PC-9 (cell line): ENCODE measurements at regions not wholly inside any gene's neighbourhood (a gene's known extent, or its start where the extent isn't known, plus 50 kb on each side); places are given as distances from the start of the nearest gene placed in this dataset.
A peak's percentile ranks its signal among the peaks of the same experiment; 100 is the strongest.

ENCODE experiments used
- BruUV-seq: library from RNA; stranded (reverse); fragments of 400-500 nt; replicated peaks from 2 replicates; lab custom pipeline; 2021; lab: Mats Ljungman, UMichigan
- CTCF ChIA-PET: fragments of 300-600 bp; sonication (Branson Sonifier 250); formaldehyde crosslinking; loops from one replicate; lab custom pipeline; 2022; ENCODE audit warnings: antibody characterized with exemption; lab: Charles Lee
- POLR2A ChIA-PET: fragments of 300-600 bp; sonication (Branson Sonifier 250); formaldehyde crosslinking; loops from one replicate; lab custom pipeline; 2022; ENCODE audit warnings: antibody characterized with exemption; ENCODE audit not compliant: unreplicated experiment; lab: Charles Lee
- DNase-seq, 2 experiments: peaks; one replicate each; pipeline versions ENCODE4 v3.0.0 to v3.0.0-alpha.2; 2015 to 2022; ENCODE audit warnings: mixed read lengths in 1 of 2
- H2AFZ ChIP-seq: fragments of 200-600 bp; sonication (generic); 2 replicates; pipeline ENCODE4 v1.8.1; 2017; ENCODE audit warnings: antibody characterized with exemption
- H3F3A ChIP-seq: fragments of 200-600 bp; sonication (generic); 2 replicates; pipeline ENCODE4 v1.8.1; 2017; ENCODE audit warnings: antibody characterized with exemption, mild to moderate bottlenecking, low read depth; ENCODE audit not compliant: insufficient read depth
- H3K27ac ChIP-seq: fragments of 200-600 bp; sonication (generic); 2 replicates; pipeline ENCODE4 v1.6.1; 2016; ENCODE audit warnings: mixed run types
- H3K27me3 ChIP-seq: fragments of 200-600 bp; sonication (generic); 2 replicates; pipeline ENCODE4 v1.6.1; 2016; ENCODE audit warnings: low read depth, mixed run types; ENCODE audit not compliant: insufficient read depth
- H3K36me3 ChIP-seq: fragments of 200-600 bp; sonication (generic); 2 replicates; pipeline ENCODE4 v1.6.1; 2016; ENCODE audit warnings: low read depth, mixed run types
- H3K4me1 ChIP-seq: fragments of 200-600 bp; sonication (generic); replicated peaks from 2 replicates; pipeline ENCODE4 v1.6.1; 2016; ENCODE audit warnings: mixed run types; ENCODE audit not compliant: insufficient read depth
- H3K4me2 ChIP-seq: fragments of 200-600 bp; sonication (generic); 2 replicates; pipeline ENCODE4 v1.6.1; 2017; ENCODE audit warnings: mixed run types
- H3K4me3 ChIP-seq: fragments of 200-600 bp; sonication (generic); 2 replicates; pipeline ENCODE4 v1.6.1; 2016; ENCODE audit warnings: mixed run types
- H3K79me2 ChIP-seq: fragments of 200-600 bp; sonication (generic); 2 replicates; pipeline ENCODE4 v1.6.1; 2017; ENCODE audit warnings: low read depth, mixed run types
- H3K9me2 ChIP-seq: fragments of 200-600 bp; sonication (generic); 2 replicates; pipeline ENCODE4 v1.8.1; 2017; ENCODE audit warnings: mild to moderate bottlenecking; ENCODE audit not compliant: insufficient read depth
- H3K9me3 ChIP-seq: fragments of 200-600 bp; sonication (generic); 2 replicates; pipeline ENCODE4 v1.8.1; 2016; ENCODE audit warnings: low read depth; ENCODE audit not compliant: insufficient read depth
- H4K20me1 ChIP-seq: fragments of 200-600 bp; sonication (generic); 2 replicates; pipeline ENCODE4 v1.8.1; 2017; ENCODE audit not compliant: insufficient read depth
- EZH2 ChIP-seq: fragments of 200-600 bp; sonication (generic); IDR thresholded peaks from 2 replicates; pipeline ENCODE4 v1.8.0; 2017; ENCODE audit warnings: antibody characterized with exemption, low read depth
- intact Hi-C: fragments of 100-400 bp; cut with micrococcal nuclease; formaldehyde crosslinking; loops from one replicate; pipeline ENCODE4 v1.10.0; 2022; ENCODE audit not compliant: unreplicated experiment
- TF ChIP-seq, protein P1 (sequence below): fragments of 200-600 bp; sonication (generic); conservative IDR thresholded peaks from 2 replicates; pipeline ENCODE4 v1.6.1; 2017; ENCODE audit warnings: mixed run types, antibody characterized with exemption, mild to moderate bottlenecking, moderate library complexity

DNA sequence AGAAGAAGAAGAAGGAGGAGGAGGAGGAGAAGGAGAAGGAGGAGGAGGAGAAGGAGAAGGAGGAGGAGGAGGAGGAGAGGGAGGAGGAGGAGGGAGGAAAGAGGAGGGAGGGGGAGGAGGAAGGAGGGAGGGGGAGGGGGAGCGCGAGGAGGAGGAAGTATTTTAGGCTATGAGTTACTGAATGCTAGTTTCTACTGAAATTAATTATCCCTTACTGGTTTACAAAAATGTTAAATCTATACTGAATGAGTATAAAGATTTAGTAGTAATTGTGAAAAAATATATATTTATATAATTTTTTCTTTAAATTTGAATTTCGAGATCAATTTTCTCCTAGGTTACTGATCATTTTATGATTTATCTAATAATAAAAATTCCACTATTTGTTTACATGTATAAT is 1769.0 kb upstream of the NUDT12 start:
- H4K20me1 ChIP-seq, result no peaks in the 10 kb centered on the region
- POLR2A ChIA-PET, result no interaction called here

DNA sequence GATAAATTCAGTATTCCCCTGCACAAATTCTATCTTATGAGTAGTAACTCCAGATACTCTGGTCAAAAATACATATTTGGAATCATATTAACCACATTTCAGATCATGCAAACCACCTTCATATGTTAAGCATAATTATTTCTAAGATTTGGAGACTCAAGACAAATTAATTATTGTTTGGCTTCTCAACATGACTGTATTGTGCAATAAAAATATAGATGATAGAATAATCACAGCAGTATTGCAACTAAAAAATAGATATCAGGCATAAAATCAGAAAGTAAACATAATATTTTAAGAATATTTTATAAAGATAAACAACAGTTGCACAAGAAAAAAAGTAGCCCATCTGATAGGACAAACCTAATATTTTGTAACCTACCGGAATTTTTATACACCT is 1767.6 kb upstream of the NUDT12 start:
- Histone ChIP-seq H4K20me1 (no peaks in the 10 kb centered on the region), H3K4me1 (no peaks in the 10 kb centered on the region), H3K4me2 (no peak overlapping the region), H3K9me2 (no peaks in the 10 kb centered on the region), H3K9me3 (no peaks in the 10 kb centered on the region; the same call in 1 of the 2 replicates), H3K27ac (no peak overlapping the region), H3K27me3 (no peaks in the 10 kb centered on the region), H3K79me2 (no peaks in the 10 kb centered on the region), H3K36me3 (no peaks in the 10 kb centered on the region), H2AFZ (no peak overlapping the region), H3F3A (no peaks in the 10 kb centered on the region), H3K4me3 (no peak overlapping the region)
- POLR2A ChIA-PET, result no interaction called here
- CTCF ChIA-PET, result no interaction called here
- no peak for DNase-seq
- intact Hi-C loops, result no loop called here
- no peak for TF ChIP-seq EZH2
- TF ChIP-seq, protein P1, sequence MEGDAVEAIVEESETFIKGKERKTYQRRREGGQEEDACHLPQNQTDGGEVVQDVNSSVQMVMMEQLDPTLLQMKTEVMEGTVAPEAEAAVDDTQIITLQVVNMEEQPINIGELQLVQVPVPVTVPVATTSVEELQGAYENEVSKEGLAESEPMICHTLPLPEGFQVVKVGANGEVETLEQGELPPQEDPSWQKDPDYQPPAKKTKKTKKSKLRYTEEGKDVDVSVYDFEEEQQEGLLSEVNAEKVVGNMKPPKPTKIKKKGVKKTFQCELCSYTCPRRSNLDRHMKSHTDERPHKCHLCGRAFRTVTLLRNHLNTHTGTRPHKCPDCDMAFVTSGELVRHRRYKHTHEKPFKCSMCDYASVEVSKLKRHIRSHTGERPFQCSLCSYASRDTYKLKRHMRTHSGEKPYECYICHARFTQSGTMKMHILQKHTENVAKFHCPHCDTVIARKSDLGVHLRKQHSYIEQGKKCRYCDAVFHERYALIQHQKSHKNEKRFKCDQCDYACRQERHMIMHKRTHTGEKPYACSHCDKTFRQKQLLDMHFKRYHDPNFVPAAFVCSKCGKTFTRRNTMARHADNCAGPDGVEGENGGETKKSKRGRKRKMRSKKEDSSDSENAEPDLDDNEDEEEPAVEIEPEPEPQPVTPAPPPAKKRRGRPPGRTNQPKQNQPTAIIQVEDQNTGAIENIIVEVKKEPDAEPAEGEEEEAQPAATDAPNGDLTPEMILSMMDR, result no peak
- no TSS peak for BruUV-seq

More for the DNA sequence above, 1769.0 kb upstream of the NUDT12 start:
- H3K36me3 ChIP-seq, result no peaks in the 10 kb centered on the region
- no peak overlapping the region for H3K27ac ChIP-seq
- CTCF ChIA-PET, result no interaction called here
- no TSS peak for BruUV-seq
- H3K4me2 ChIP-seq, result no peak overlapping the region
- no peaks in the 10 kb centered on the region for H3K9me2 ChIP-seq
- intact Hi-C loops, result no loop called here
- TF ChIP-seq, protein P1, result no peak
- TF ChIP-seq EZH2, result no peak
- no peak overlapping the region for H2AFZ ChIP-seq
- H3K4me3 ChIP-seq, result no peak overlapping the region
- H3K27me3 ChIP-seq, result no peaks in the 10 kb centered on the region
- no peaks in the 10 kb centered on the region for H3F3A ChIP-seq
- no peaks in the 10 kb centered on the region; the same call in 1 of the 2 replicates for H3K9me3 ChIP-seq
- no peak for DNase-seq
- H3K4me1 ChIP-seq, result no peaks in the 10 kb centered on the region
- H3K79me2 ChIP-seq, result no peaks in the 10 kb centered on the region

DNA sequence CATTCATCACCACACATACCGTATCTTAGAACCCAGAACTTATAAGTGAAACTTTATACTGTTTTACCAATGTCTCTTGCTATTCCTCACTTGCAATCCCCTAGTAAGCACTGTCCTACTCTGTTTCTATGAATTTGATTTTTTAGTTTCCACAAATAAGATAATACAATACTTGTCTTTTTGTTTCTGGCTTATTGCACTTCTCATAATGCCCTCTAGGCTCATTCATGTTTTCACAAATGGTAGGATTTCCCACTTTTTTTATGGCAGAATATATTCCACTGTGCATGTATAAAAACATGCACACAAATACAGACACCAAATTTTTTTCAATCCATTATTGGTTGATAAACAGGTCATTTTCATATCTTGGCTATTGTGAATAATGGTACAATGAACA is 1742.3 kb upstream of the NUDT12 start:
- BruUV-seq, result no TSS peak
- Histone ChIP-seq H3K4me3 (no peak overlapping the region), H3K36me3 (no peaks in the 10 kb centered on the region), H3K4me2 (no peak overlapping the region), H3F3A (no peaks in the 10 kb centered on the region), H3K27me3 (no peaks in the 10 kb centered on the region), H4K20me1 (no peaks in the 10 kb centered on the region), H3K79me2 (no peaks in the 10 kb centered on the region), H3K4me1 (no peaks in the 10 kb centered on the region), H3K27ac (no peak overlapping the region), H3K9me2 (no peaks in the 10 kb centered on the region; the same call in 1 of the 2 replicates), H3K9me3 (no peaks in the 10 kb centered on the region), H2AFZ (no peak overlapping the region)
- CTCF ChIA-PET, result no interaction called here
- DNase-seq, result no peak
- TF ChIP-seq, protein P1, result peak; percentile 33; the same call in 1 of the 2 replicates
- no peak for TF ChIP-seq EZH2
- POLR2A ChIA-PET, result no interaction called here
- intact Hi-C loops, result no loop called here
